ENCODE measurements at regions not wholly inside any gene's neighbourhood (a gene's known extent, or its start where the extent isn't known, plus 50 kb on each side); places are given as distances from the start of the nearest gene placed in this dataset. TPM values are rescaled to one million over a fixed set of nuclear protein-coding genes. Genes with fewer than 3 reads are reported as not detected.

- DNase-seq = no peak
Measured at GRCh38 chr2:74760875-74761630, 72.9 kb upstream of the HK2 start.

- no peak for DNase-seq
Measured at GRCh38 chr2:74762789-74763188, 71.1 kb upstream of the HK2 start.

DNA sequence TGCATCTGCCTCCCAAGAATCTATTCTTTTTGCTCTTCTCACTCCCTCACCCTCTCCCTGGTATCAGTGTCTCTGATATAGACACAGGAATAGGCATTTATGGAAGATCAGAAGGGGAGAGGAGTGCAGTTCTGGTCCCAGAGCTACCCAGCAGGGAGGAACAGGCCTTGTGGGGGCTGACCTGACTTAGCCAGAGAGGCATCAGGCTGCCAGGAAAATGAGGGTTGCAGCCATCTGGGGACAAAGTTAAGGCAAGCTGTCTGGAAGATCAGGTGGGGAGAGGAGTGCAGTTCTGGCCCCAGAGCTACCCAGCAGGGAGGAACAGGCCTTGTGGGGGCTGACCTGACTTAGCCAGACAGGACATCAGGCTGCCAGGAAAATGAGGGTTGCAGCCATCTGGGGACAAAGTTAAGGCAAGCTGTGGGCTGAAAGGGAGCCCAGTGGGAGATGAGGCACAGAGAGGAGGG lies 69.9 kb upstream of the HK2 start:
- no peak for DNase-seq

GRCh38 chr2:74764429-74765272 lies 69.3 kb upstream of the HK2 start:
- DNase-seq = no peak

GRCh38 chr2:74766780-74767179 lies 67.1 kb upstream of the HK2 start:
- no peak for DNase-seq

DNA sequence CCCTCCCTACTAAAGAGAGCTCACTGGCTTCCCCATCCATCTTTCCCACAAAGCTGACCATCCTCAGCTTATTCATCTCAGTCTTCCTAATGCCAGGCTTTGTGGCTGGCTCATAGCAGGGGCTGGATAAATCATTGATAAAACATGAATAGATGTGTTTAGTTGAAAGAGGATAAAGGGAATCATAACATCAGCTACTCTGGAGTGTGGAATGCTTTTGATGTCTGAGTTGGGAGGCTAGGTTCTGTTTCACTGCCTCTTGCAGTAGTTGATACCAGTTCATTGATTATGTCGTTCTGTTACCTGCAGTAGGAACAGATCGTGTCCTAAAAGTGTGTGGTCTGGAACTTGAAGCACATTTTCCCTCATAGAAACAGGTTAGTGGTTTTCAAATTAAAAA lies 66.3 kb upstream of the HK2 start:
- no peak for DNase-seq

- DNase-seq = no peak
Measured at GRCh38 chr2:74768401-74768914, 65.5 kb upstream of the HK2 start.

DNA sequence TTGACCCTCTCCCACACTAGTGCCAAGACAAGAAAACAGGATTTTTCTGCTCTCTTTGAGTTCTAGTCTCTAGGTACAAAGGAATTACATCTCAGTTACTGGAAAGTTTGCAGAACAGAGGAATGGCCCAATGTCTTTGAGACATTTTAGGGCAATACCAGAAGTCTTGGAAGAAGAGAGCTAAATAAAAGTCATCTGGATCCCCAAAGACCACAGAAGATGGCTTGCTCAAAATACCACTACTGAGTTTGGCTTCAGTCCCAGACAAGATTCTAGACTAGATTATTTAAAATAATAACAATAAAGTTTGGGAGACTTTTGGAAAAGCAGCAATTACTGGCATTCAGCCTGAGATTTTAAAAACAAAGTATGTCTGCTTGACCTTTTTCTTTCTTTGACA lies 61.9 kb upstream of the HK2 start:
- no peak for DNase-seq

- no peak for DNase-seq
Measured at GRCh38 chr2:74777161-74777900, 56.6 kb upstream of the HK2 start.

GRCh38 chr2:74778381-74779264 lies 55.3 kb upstream of the HK2 start:
- peak; percentile 69 for DNase-seq

GRCh38 chr2:74779265-74779558 lies 54.7 kb upstream of the HK2 start:
- DNase-seq = no peak

- DNase-seq = no peak
Measured at GRCh38 chr2:74779587-74780135, 54.3 kb upstream of the HK2 start.

Small RNA genes lying in the stretch of these regions (small RNA-seq; reads per million reads assigned to genes)
- not detected for gene AC007387.1 (ENCODE audit: low replicate concordance)
